B cell (primary cell): ENCODE measurements at regions not wholly inside any gene's neighbourhood (a gene's known extent, or its start where the extent isn't known, plus 50 kb on each side); places are given as distances from the start of the nearest gene placed in this dataset.

Experiments used
- ATAC-seq: fragments of 200-7000 bp; cut with Tn5 transposase; one replicate; pipeline ENCODE4 v1.10.0; 2021; ENCODE audit warnings: low read depth, mild to moderate bottlenecking, moderate number of reproducible peaks, moderate library complexity
- CTCF ChIA-PET: fragments of 350-600 bp; sonication (Branson Sonifier 250); formaldehyde crosslinking; loops from one replicate; lab custom pipeline; 2021; ENCODE audit warnings: antibody characterized with exemption, inconsistent platforms; lab: Charles Lee
- POLR2A ChIA-PET: fragments of 350-600 bp; sonication (Branson Sonifier 250); formaldehyde crosslinking; loops from one replicate; lab custom pipeline; 2021; ENCODE audit warnings: antibody characterized with exemption; lab: Charles Lee
- DNase-seq: peaks from one replicate; pipeline ENCODE4 v3.0.0; 2013
- H2AFZ ChIP-seq: 2 replicates; pipeline ENCODE4 v1.6.1; 2012; ENCODE audit warnings: mild to moderate bottlenecking, low read depth, low read length; ENCODE audit not compliant: insufficient read depth, poor library complexity, severe bottlenecking
- H3K27ac ChIP-seq, 2 donors: 1 replicate in 1 of 2; 2 replicates in 1 of 2; pipeline ENCODE4 v1.5.1; 2012 to 2013; ENCODE audit warnings: low read length in 2 of 2, mild to moderate bottlenecking in 2 of 2, moderate library complexity in 1 of 2
- H3K27me3 ChIP-seq, 4 experiments: fragments of 200-600 bp in 1 of 4; sonication (generic) in 1 of 4; replicated peaks in 1 of 4; 1 replicate in 2 of 4; 2 replicates in 2 of 4; pipeline versions ENCODE4 v1.6.1 to v1.7.0; 2013 to 2016; ENCODE audit warnings: low read length in 3 of 4, mild to moderate bottlenecking in 2 of 4, mixed read lengths in 1 of 4, moderate library complexity in 1 of 4; ENCODE audit not compliant: insufficient read depth in 4 of 4, control insufficient read depth in 3 of 4; ENCODE audit errors: control extremely low read depth in 1 of 4
- H3K36me3 ChIP-seq, 2 experiments: replicated peaks in 1 of 2; 1 replicate in 1 of 2; 2 replicates in 1 of 2; pipeline versions ENCODE4 v1.6.1 to v1.7.1; 2013; ENCODE audit warnings: low read length in 1 of 2; ENCODE audit not compliant: insufficient read depth in 2 of 2, control insufficient read depth in 1 of 2; ENCODE audit errors: control extremely low read depth in 1 of 2, extremely low read depth in 1 of 2
- H3K4me1 ChIP-seq, 2 donors: fragments of 200-600 bp in 1 of 2; sonication (generic) in 1 of 2; 1 replicate in 1 of 2; 2 replicates in 1 of 2; pipeline versions ENCODE4 v1.5.1 to v1.6.1; 2013 to 2017; ENCODE audit warnings: low read length in 2 of 2; ENCODE audit not compliant: control insufficient read depth in 2 of 2, insufficient read depth in 2 of 2
- H3K4me2 ChIP-seq: replicated peaks from 2 replicates; pipeline ENCODE3; 2012; ENCODE audit warnings: mild to moderate bottlenecking, low read depth, low read length; ENCODE audit not compliant: poor library complexity, severe bottlenecking
- H3K4me3 ChIP-seq, 5 experiments: fragments of 200-600 bp in 1 of 5; sonication (generic) in 1 of 5; 1 replicate in 3 of 5; 2 replicates in 2 of 5; pipeline versions ENCODE4 v1.5.1 to v1.7.0; 2011 to 2016; ENCODE audit warnings: low read length in 4 of 5, mild to moderate bottlenecking in 4 of 5, low read depth in 2 of 5, control low read depth in 1 of 5, moderate library complexity in 1 of 5; ENCODE audit not compliant: insufficient read depth in 1 of 5; ENCODE audit errors: control extremely low read depth in 1 of 5, extremely low read depth in 1 of 5
- H3K79me2 ChIP-seq: fragments of 200-600 bp; sonication (generic); one replicate; pipeline ENCODE4 v1.6.0; 2016; ENCODE audit warnings: low read length; ENCODE audit not compliant: control insufficient read depth, insufficient read depth
- H3K9ac ChIP-seq: fragments of 200-600 bp; sonication (generic); 2 replicates; pipeline ENCODE4 v1.6.1; 2017; ENCODE audit warnings: mild to moderate bottlenecking, low read length, moderate library complexity
- H3K9me3 ChIP-seq, 3 donors: one replicate each; pipeline versions ENCODE4 v1.6.1 to v1.7.1; 2013; ENCODE audit warnings: low read length in 2 of 3; ENCODE audit not compliant: control insufficient read depth in 2 of 3, insufficient read depth in 1 of 3; ENCODE audit errors: control extremely low read depth in 1 of 3
- H4K20me1 ChIP-seq: 2 replicates; pipeline ENCODE4 v1.6.0; 2012; ENCODE audit warnings: mild to moderate bottlenecking, low read length; ENCODE audit not compliant: insufficient read depth, control insufficient read depth, poor library complexity, severe bottlenecking
- H3K27ac Mint-ChIP-seq: one replicate; pipeline ENCODE4 v1.8.0; 2021; ENCODE audit warnings: mixed read lengths
- H3K27me3 Mint-ChIP-seq: one replicate; pipeline ENCODE4 v1.8.0; 2021; ENCODE audit warnings: mixed read lengths
- H3K4me1 Mint-ChIP-seq: one replicate; pipeline ENCODE4 v1.8.0; 2021; ENCODE audit warnings: mixed read lengths
- H3K4me3 Mint-ChIP-seq: one replicate; pipeline ENCODE4 v1.8.0; 2021; ENCODE audit warnings: mixed read lengths
- H3K9me3 Mint-ChIP-seq: one replicate; pipeline ENCODE4 v1.8.0; 2022; ENCODE audit warnings: mixed read lengths; ENCODE audit not compliant: insufficient read depth
- CTCF ChIP-seq: fragments of 200-600 bp; IDR thresholded peaks from one replicate; pipeline ENCODE4 v1.8.0; 2022; ENCODE audit warnings: antibody characterized with exemption, mild to moderate bottlenecking
- EZH2 ChIP-seq: IDR thresholded peaks from 2 replicates; pipeline ENCODE4 v1.6.1; 2012; ENCODE audit warnings: borderline replicate concordance, low read depth, mild to moderate bottlenecking, moderate library complexity, low read length; ENCODE audit not compliant: insufficient read depth, poor library complexity, severe bottlenecking
- WGBS: methylation state at CpG from one replicate; pipeline ENCODE4 v1.1.5; 2013; ENCODE audit warnings: missing lambda C conversion rate; ENCODE audit not compliant: insufficient coverage; 5-methylcytosine and 5-hydroxymethylcytosine counted together
- intact Hi-C: fragments of 100-400 bp; cut with micrococcal nuclease; formaldehyde crosslinking; loops from one replicate; pipeline ENCODE4 v1.10.0; 2022

GRCh38 chr5:108629779-108630528, 117.7 kb upstream of the FER start:
- TF ChIP-seq EZH2, result no peak
- no peak for TF ChIP-seq CTCF
- POLR2A ChIA-PET, result no interaction called here

GRCh38 chr5:108625654-108626053, 122.0 kb upstream of the FER start:
- CTCF ChIA-PET, result no interaction called here
- H3K9me3 ChIP-seq, result no peaks in the 10 kb centered on the region
- ATAC-seq, result no peak
- no peak overlapping the region for H3K27ac Mint-ChIP-seq
- H3K4me1 ChIP-seq, result no peaks in the 10 kb centered on the region
- no peak overlapping the region for H3K27ac ChIP-seq
- no peak overlapping the region for H2AFZ ChIP-seq
- H3K4me2 ChIP-seq, result no peak overlapping the region
- POLR2A ChIA-PET, result no interaction called here
- no peaks in the 10 kb centered on the region for H3K27me3 ChIP-seq
- no peak overlapping the region for H3K4me3 ChIP-seq
- H3K9ac ChIP-seq, result no peak overlapping the region
- H3K36me3 ChIP-seq, result no peaks in the 10 kb centered on the region
- DNase-seq, result no peak
- WGBS, result no CpG with 5 or more reads among the region's 2 CpGs
- H4K20me1 ChIP-seq, result no peaks in the 10 kb centered on the region
- peaks cover 8% of the 10 kb centered on the region for H3K27me3 Mint-ChIP-seq
- H3K9me3 Mint-ChIP-seq, result no peaks in the 10 kb centered on the region
- H3K79me2 ChIP-seq, result no peaks in the 10 kb centered on the region
- H3K4me3 Mint-ChIP-seq, result no peak overlapping the region
- no peaks in the 10 kb centered on the region for H3K4me1 Mint-ChIP-seq
- intact Hi-C loops, result no loop called here
- TF ChIP-seq CTCF, result no peak
- TF ChIP-seq EZH2, result no peak

More at GRCh38 chr5:108629779-108630528, 117.7 kb upstream of the FER start:
- H3K9me3 Mint-ChIP-seq, result no peaks in the 10 kb centered on the region
- DNase-seq (no peak), ATAC-seq (no peak)
- H3K9ac ChIP-seq, result no peak overlapping the region
- CTCF ChIA-PET, result no interaction called here
- H3K4me1 ChIP-seq, result no peaks in the 10 kb centered on the region
- H3K27ac ChIP-seq, result no peak overlapping the region
- H3K79me2 ChIP-seq, result no peaks in the 10 kb centered on the region
- H3K27me3 ChIP-seq, result no peaks in the 10 kb centered on the region
- no peak overlapping the region for H3K4me2 ChIP-seq
- no peaks in the 10 kb centered on the region for H3K9me3 ChIP-seq
- no peaks in the 10 kb centered on the region for H3K4me1 Mint-ChIP-seq
- intact Hi-C loops, result no loop called here
- no peaks in the 10 kb centered on the region for H3K36me3 ChIP-seq
- H3K4me3 ChIP-seq, result no peak overlapping the region
- H3K27me3 Mint-ChIP-seq, result peaks cover 4% of the 10 kb centered on the region
- WGBS, result no CpG with 5 or more reads among the region's 2 CpGs
- H2AFZ ChIP-seq, result no peak overlapping the region
- no peak overlapping the region for H3K27ac Mint-ChIP-seq
- no peak overlapping the region for H3K4me3 Mint-ChIP-seq
- no peaks in the 10 kb centered on the region for H4K20me1 ChIP-seq
